GM19240 (cell line): ENCODE measurements at regions not wholly inside any gene's neighbourhood (a gene's known extent, or its start where the extent isn't known, plus 50 kb on each side); places are given as distances from the start of the nearest gene placed in this dataset.
"Not testable (repeated sequence)": the region's sequence is repeated elsewhere in the genome, so short reads cannot be mapped to it uniquely, and the experiment has no call there.

Experiments
- DNase-seq: peaks from one replicate; pipeline ENCODE4 v3.0.0; 2011; ENCODE audit warnings: low spot score; ENCODE audit not compliant: insufficient read length

GRCh38 chr2:183522489-183523266 is 398.4 kb downstream of the NUP35 start:
- DNase-seq: no peak

DNA sequence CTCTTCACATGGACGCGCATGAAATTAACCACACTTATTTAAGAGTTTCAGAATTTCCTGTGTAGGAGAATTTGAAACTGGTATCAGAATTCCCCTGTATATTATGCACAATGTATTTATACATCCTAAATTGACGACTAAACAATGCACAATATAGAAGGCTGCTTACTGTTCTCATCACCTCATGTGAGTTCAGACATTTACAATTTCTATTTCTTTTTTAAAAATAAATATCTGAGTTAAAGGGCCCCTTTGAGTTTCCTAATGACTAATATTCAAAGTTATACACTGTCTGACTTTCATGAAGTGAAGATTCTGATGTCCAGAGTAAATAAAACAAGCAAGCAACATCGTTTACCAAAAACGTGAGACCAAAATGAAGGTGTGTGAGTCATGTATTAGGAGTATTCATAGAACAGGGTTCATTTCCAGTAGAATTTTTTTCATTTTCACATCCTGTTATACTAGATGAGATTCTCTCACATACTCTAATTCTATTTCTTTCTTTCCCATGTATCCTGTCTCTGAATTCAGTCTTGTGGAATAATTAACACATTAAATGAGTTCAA is 406.2 kb downstream of the NUP35 start:
- no peak for DNase-seq

DNA sequence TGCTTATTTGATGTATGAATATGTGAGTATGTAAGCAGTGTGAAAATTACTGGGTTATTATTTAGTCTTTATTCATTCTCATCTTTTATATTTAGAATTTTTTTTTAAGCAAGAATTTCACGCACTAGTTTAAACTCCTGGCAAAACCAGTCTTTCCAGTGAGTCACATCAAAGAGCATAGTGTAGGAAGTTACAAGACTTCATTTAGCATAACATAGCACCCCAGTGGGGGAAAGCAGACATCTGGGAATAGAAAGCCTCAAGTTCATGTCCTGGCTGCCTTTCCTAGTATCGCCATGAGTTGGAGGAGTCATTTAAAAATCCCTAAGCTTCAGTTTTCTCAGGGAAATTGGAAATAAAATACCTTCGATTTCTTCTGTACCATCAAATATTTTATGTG is 408.3 kb downstream of the NUP35 start:
- no peak for DNase-seq

DNA sequence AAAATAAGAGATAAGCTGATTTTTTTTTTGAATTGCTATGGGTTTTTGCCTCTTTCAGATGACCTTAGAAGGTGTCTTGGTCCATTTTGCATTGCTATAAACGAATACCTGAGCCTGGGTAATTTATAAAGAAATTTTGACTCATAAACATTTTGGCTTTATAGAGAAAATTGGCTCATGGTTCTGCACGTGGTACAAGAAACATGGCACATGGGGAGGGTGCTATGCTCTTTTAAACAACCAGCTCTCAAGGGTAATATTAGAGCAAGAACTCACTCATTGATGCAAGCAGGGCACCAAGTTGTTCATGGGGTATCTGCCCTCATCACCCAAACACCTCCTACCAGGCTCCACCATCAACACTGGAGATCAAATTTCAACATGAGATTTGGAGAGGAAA is 408.8 kb downstream of the NUP35 start:
- no peak for DNase-seq

- DNase-seq: no peak
Measured at GRCh38 chr2:183536290-183536689, 412.0 kb downstream of the NUP35 start.

- no peak for DNase-seq
Measured at GRCh38 chr2:183536714-183537113, 412.5 kb downstream of the NUP35 start.

DNA sequence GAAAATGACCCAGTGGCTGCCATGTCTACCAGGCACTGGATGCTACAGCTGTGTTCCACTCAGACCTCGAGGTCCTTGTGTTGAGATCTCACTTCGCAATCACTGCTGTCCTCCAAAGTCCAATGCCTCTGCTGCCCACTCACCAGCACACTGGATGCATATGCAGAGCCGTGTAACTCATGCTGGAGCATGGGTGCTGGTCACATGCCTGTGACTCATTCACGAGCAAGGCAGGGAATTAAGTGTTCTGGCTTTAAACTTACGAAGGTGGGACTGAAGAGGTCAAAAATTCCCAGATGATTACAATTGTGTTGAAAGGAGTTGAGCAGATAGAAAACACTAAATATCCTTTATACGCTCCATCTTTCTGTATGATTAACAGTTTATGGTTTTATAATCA is 417.5 kb downstream of the NUP35 start:
- no peak for DNase-seq

DNA sequence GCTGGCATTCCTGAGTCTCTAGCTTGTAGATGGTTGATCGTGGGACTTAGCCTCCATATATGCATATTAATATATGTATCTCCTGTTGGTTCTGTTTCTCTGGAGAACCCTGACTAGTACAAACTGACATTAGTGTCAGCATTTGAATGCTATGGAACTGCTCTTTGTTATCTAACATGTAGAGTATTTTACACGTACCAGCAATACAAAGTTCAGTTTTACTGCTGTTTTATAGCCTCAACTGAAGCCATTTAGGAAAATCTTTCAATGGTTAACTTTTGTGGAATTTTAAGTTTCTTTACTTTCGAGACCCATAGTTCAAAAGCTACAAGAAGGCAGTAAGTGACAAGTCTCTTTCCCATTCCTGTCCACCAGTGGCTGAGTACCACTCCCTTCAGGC is 418.4 kb downstream of the NUP35 start:
- no peak for DNase-seq

- no peak for DNase-seq
Measured at GRCh38 chr2:183543222-183543621, 419.0 kb downstream of the NUP35 start.

- no peak for DNase-seq
Measured at GRCh38 chr2:183543731-183544130, 419.5 kb downstream of the NUP35 start.

GRCh38 chr2:183546560-183547350 is 422.5 kb downstream of the NUP35 start:
- DNase-seq: not testable (repeated sequence)

DNA sequence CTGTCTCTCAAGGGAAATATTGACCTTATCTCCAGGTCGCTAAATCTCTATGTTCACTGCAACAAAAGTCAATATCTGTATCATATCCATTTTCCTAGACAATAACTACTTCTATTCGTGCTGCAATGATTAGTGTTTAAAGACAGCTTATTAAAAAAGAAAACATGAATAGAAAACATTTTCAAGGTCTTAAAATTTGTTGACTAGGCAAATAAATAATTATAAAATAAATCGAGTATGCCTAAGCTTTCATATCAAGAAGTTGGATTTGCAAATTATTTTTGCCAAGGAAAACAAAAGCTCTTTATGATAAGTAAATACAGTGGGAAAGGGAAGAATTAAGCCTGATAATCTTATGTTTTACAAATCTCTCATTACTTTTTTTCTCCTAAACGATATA is 428.5 kb downstream of the NUP35 start:
- DNase-seq: no peak

GRCh38 chr2:183564726-183565125 is 440.5 kb downstream of the NUP35 start:
- DNase-seq: no peak

DNA sequence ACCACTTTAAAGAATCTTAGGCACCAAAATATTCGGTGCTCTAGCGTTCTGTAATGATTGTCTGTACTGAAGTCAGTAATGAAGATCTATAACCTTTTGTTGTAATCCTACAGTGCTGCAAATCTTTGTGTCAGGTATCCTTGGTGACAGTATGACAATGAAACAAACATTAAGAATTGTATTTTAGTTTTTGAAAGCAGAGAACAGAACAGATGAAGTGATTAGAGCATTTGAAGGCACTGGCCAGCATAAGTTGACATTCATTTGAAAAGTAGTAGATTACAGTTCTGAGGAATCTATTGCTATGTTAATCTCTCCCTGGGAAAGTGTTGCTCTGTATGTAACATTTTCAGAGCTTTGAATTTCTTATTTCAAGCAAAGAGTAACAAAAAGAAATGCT is 451.2 kb downstream of the NUP35 start:
- no peak for DNase-seq

DNA sequence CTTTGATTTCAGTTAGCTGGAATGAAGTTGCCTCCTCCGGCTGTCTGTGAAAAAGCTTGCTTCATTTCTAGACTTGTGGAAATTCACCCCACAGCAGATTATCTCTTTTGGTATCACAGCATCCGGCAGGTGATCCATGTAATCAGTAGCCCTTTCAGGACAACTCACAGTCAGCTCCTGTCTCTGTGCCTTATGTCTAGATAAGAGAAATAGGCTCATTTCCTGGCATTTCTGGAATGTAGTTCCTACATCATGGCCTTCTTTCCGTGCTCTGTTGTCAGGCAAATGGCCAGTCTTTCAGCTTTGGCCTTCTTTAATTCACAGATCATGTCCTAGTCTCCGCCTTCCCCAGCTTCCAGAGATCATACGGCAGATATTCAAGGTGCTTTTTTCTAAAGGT is 455.4 kb downstream of the NUP35 start:
- DNase-seq: no peak

DNA sequence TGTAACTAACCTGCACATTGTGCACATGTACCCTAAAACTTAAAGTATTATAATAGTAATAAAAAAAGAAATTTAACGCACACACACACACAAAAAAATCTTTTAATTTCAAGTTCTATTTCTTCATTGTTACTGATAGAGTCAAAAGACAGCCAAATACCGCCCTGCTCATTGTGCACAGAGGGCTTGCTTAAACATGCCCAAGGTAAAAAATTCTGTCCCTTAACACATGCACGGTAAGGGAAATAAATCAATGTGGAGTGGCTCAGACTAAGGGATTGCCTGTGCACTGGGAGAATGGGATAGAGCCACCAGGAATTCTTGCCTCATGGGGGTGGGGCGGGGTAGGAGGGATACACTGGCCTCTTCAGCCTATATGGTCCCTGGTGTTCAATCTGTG is 468.0 kb downstream of the NUP35 start:
- DNase-seq: no peak

DNA sequence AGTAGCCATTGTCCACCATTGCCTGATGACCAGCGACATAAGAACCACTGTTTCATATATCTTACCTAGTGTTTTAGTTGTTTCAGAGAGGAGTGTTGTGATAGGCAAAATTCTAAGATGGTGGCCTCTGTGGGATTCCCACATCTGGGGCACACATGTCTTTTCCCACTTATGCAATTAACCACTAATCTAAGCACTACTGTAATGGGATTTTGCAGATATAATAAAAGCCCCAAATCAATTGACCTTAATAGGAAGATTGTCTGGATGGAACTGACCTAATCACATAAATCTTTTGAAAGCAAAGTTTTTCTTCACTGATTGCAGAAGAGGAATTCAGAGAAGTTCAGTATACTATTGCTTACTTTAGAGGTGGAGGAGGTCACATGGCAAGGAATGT is 469.9 kb downstream of the NUP35 start:
- DNase-seq: no peak

GRCh38 chr2:183597841-183598240 is 473.6 kb downstream of the NUP35 start:
- DNase-seq: no peak

GRCh38 chr2:183604065-183604464 is 479.8 kb downstream of the NUP35 start:
- no peak for DNase-seq

- DNase-seq: no peak
Measured at GRCh38 chr2:183605440-183605839, 481.2 kb downstream of the NUP35 start.

DNA sequence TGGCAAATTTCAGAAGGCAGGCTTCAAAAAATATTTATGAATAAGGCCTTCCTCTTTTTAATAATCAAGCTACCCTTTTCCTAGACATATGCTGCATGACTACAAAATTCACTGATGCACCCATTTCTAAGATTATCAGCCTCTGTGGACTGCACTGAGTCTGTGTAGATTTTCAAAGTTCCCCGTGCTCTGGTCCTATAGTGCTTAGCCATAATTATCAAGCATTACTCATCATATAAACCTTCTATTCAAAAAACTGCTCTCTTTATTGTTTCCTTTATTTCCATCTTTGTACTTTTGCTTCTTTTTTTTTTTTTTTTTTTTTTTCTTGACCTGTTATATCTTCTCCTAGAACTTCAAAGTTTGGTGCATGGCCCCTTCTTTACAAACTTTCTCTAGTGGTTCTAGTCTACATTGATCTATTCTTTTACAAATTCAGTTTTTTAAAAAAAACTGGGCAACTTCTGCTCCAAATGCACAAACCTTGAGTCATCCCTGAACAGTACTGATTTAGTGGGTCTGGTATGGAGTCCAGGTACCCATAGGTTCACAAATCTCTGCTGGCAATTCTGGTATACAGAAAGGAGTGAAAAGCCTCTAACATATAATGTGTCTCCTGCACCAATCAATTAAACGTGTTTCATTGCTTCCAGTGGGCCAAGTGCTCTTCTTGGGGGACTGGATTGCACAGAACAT is 481.9 kb downstream of the NUP35 start:
- DNase-seq: no peak

- DNase-seq: no peak
Measured at GRCh38 chr2:183606718-183607085, 482.5 kb downstream of the NUP35 start.
